Hepatocyte (in vitro differentiated cells): ENCODE measurements at regions not wholly inside any gene's neighbourhood (a gene's known extent, or its start where the extent isn't known, plus 50 kb on each side); places are given as distances from the start of the nearest gene placed in this dataset.

ENCODE experiments used
- DNase-seq: peaks from one replicate; pipeline ENCODE4 v3.0.0-alpha.2; 2016; ENCODE audit warnings: low spot score
- H2AFZ ChIP-seq: fragments of 200-600 bp; sonication (generic); 2 replicates; pipeline ENCODE4 v1.6.0; 2016; ENCODE audit warnings: antibody characterized with exemption, mild to moderate bottlenecking
- H3K27ac ChIP-seq: fragments of 200-600 bp; sonication (generic); 2 replicates; pipeline ENCODE4 v1.5.1; 2016; ENCODE audit warnings: mild to moderate bottlenecking
- H3K27me3 ChIP-seq: fragments of 200-600 bp; sonication (generic); 2 replicates; pipeline ENCODE4 v1.6.1; 2016
- H3K36me3 ChIP-seq: fragments of 200-600 bp; sonication (generic); replicated peaks from 2 replicates; pipeline ENCODE4 v1.5.1; 2016; ENCODE audit warnings: low read depth; ENCODE audit not compliant: insufficient read depth
- H3K4me1 ChIP-seq: fragments of 200-600 bp; sonication (generic); 2 replicates; pipeline ENCODE4 v1.5.1; 2016; ENCODE audit warnings: mild to moderate bottlenecking, moderate library complexity; ENCODE audit not compliant: insufficient read depth
- H3K4me2 ChIP-seq: fragments of 200-600 bp; sonication (generic); 2 replicates; pipeline ENCODE4 v1.6.0; 2016
- H3K4me3 ChIP-seq: fragments of 200-600 bp; sonication (generic); 2 replicates; pipeline ENCODE4 v1.5.1; 2016; ENCODE audit warnings: mild to moderate bottlenecking
- H3K79me2 ChIP-seq: fragments of 200-600 bp; sonication (generic); 2 replicates; pipeline ENCODE4 v1.6.0; 2017; ENCODE audit warnings: mild to moderate bottlenecking
- H3K9me2 ChIP-seq: fragments of 200-600 bp; sonication (generic); replicated peaks from 2 replicates; pipeline ENCODE4 v1.6.0; 2017; ENCODE audit warnings: mild to moderate bottlenecking; ENCODE audit not compliant: insufficient read depth
- H3K9me3 ChIP-seq: fragments of 200-600 bp; sonication (generic); 2 replicates; pipeline ENCODE4 v1.5.1; 2016; ENCODE audit warnings: low read depth, mild to moderate bottlenecking
- H4K20me1 ChIP-seq: fragments of 200-600 bp; sonication (generic); 2 replicates; pipeline ENCODE4 v1.6.0; 2016; ENCODE audit warnings: mild to moderate bottlenecking; ENCODE audit not compliant: insufficient read depth, poor library complexity, severe bottlenecking
- EZH2 ChIP-seq: fragments of 200-600 bp; sonication (generic); IDR thresholded peaks from 2 replicates; pipeline ENCODE4 v1.6.1; 2016; ENCODE audit warnings: antibody characterized with exemption, mild to moderate bottlenecking, borderline replicate concordance
- EZH2phosphoT487 ChIP-seq: fragments of 200-600 bp; sonication (generic); IDR thresholded peaks from one replicate; pipeline ENCODE4 v1.6.1; 2018; ENCODE audit warnings: antibody characterized with exemption, mild to moderate bottlenecking, low read depth, moderate library complexity; ENCODE audit not compliant: unreplicated experiment, severe bottlenecking
- WGBS: methylation state at CpG from one replicate; pipeline ENCODE4 v1.1.6; 2016; ENCODE audit warnings: low lambda C conversion rate; ENCODE audit errors: missing lambda C conversion rate; 5-methylcytosine and 5-hydroxymethylcytosine counted together
- TF ChIP-seq, protein P1 (sequence below): fragments of 200-600 bp; sonication (generic); IDR thresholded peaks from 2 replicates; pipeline ENCODE4 v1.5.1; 2016; ENCODE audit warnings: antibody characterized with exemption, mild to moderate bottlenecking; ENCODE audit not compliant: poor library complexity

DNA sequence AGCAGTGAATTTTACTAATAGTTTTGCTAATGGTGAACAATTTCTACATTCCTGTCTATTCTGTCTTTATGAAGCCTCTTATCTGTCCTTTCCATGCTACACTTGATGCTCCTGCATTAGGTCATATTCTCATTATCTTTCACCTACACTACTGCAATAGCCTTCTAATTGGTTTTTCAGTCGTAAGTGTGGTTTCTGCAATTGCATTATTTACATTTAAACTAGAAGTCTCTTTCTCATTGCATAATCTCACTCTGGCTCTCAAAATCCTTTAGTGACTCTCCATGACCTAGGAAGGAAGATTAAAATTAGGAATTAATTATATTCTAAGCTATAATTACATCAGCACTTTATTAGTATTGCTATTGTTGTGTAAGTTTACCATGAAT is 686.5 kb downstream of the IGSF11 start:
- H2AFZ ChIP-seq: no peak overlapping the region
- H3K4me3 ChIP-seq: no peak overlapping the region
- no peaks in the 10 kb centered on the region for H3K36me3 ChIP-seq
- 58% methylated on average over 1 of the region's 1 CpG for WGBS
- no peaks in the 10 kb centered on the region for H3K9me3 ChIP-seq
- no peaks in the 10 kb centered on the region for H3K27me3 ChIP-seq
- no peaks in the 10 kb centered on the region for H3K79me2 ChIP-seq
- TF ChIP-seq EZH2phosphoT487: no peak
- TF ChIP-seq, protein P1, sequence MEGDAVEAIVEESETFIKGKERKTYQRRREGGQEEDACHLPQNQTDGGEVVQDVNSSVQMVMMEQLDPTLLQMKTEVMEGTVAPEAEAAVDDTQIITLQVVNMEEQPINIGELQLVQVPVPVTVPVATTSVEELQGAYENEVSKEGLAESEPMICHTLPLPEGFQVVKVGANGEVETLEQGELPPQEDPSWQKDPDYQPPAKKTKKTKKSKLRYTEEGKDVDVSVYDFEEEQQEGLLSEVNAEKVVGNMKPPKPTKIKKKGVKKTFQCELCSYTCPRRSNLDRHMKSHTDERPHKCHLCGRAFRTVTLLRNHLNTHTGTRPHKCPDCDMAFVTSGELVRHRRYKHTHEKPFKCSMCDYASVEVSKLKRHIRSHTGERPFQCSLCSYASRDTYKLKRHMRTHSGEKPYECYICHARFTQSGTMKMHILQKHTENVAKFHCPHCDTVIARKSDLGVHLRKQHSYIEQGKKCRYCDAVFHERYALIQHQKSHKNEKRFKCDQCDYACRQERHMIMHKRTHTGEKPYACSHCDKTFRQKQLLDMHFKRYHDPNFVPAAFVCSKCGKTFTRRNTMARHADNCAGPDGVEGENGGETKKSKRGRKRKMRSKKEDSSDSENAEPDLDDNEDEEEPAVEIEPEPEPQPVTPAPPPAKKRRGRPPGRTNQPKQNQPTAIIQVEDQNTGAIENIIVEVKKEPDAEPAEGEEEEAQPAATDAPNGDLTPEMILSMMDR: no peak
- TF ChIP-seq EZH2: no peak
- no peaks in the 10 kb centered on the region for H3K9me2 ChIP-seq
- H4K20me1 ChIP-seq: no peaks in the 10 kb centered on the region
- H3K27ac ChIP-seq: no peak overlapping the region
- DNase-seq: no peak
- no peaks in the 10 kb centered on the region for H3K4me1 ChIP-seq
- H3K4me2 ChIP-seq: no peak overlapping the region

GRCh38 chr3:118354556-118354955 is 680.1 kb downstream of the IGSF11 start:
- H3K27me3 ChIP-seq: no peaks in the 10 kb centered on the region
- no peak overlapping the region for H2AFZ ChIP-seq
- H3K27ac ChIP-seq: no peak overlapping the region
- DNase-seq: no peak
- no peaks in the 10 kb centered on the region for H3K79me2 ChIP-seq
- H3K9me2 ChIP-seq: no peaks in the 10 kb centered on the region
- H3K36me3 ChIP-seq: no peaks in the 10 kb centered on the region
- TF ChIP-seq EZH2phosphoT487 (no peak), EZH2 (no peak)
- TF ChIP-seq, protein P1: no peak
- H3K4me2 ChIP-seq: no peak overlapping the region
- WGBS: 72% methylated on average over 1 of the region's 1 CpG
- H3K4me1 ChIP-seq: no peaks in the 10 kb centered on the region
- H3K4me3 ChIP-seq: no peak overlapping the region
- H3K9me3 ChIP-seq: no peaks in the 10 kb centered on the region
- no peaks in the 10 kb centered on the region for H4K20me1 ChIP-seq

- Histone ChIP-seq H3K36me3 (no peaks in the 10 kb centered on the region), H3K4me3 (no peak overlapping the region), H3K27ac (no peak overlapping the region), H2AFZ (no peak overlapping the region), H3K9me3 (peaks cover 8% of the 10 kb centered on the region), H3K79me2 (no peaks in the 10 kb centered on the region), H3K4me2 (no peak overlapping the region), H3K27me3 (no peaks in the 10 kb centered on the region), H3K4me1 (no peaks in the 10 kb centered on the region), H3K9me2 (no peaks in the 10 kb centered on the region), H4K20me1 (no peaks in the 10 kb centered on the region)
- TF ChIP-seq EZH2: no peak
- TF ChIP-seq, protein P1: no peak
- no peak for TF ChIP-seq EZH2phosphoT487
- 98% methylated on average over 4 of the region's 4 CpGs for WGBS
- DNase-seq: no peak
Measured at GRCh38 chr3:118369892-118370491, 664.7 kb downstream of the IGSF11 start.

- Histone ChIP-seq H3K4me1 (no peaks in the 10 kb centered on the region), H3K36me3 (no peaks in the 10 kb centered on the region), H3K4me3 (no peak overlapping the region), H4K20me1 (no peaks in the 10 kb centered on the region), H3K9me2 (no peaks in the 10 kb centered on the region), H3K27me3 (no peaks in the 10 kb centered on the region), H3K9me3 (no peaks in the 10 kb centered on the region), H3K4me2 (no peak overlapping the region), H3K79me2 (no peaks in the 10 kb centered on the region), H3K27ac (no peak overlapping the region), H2AFZ (no peak overlapping the region)
- no peak for TF ChIP-seq EZH2phosphoT487
- TF ChIP-seq EZH2: no peak
- TF ChIP-seq, protein P1: no peak
- 53% methylated on average over 2 of the region's 2 CpGs for WGBS
- DNase-seq: no peak
Measured at GRCh38 chr3:118380576-118380975, 654.1 kb downstream of the IGSF11 start.
